NCI-H345 (cell line): ENCODE measurements at regions not wholly inside any gene's neighbourhood (a gene's known extent, or its start where the extent isn't known, plus 50 kb on each side); places are given as distances from the start of the nearest gene placed in this dataset.
"Not testable (repeated sequence)": the region's sequence is repeated elsewhere in the genome, so short reads cannot be mapped to it uniquely, and the experiment has no call there.

Source experiments
- DNase-seq: peaks from one replicate; lab custom pipeline; 2025; lab: John Stamatoyannopoulos, UW

DNA sequence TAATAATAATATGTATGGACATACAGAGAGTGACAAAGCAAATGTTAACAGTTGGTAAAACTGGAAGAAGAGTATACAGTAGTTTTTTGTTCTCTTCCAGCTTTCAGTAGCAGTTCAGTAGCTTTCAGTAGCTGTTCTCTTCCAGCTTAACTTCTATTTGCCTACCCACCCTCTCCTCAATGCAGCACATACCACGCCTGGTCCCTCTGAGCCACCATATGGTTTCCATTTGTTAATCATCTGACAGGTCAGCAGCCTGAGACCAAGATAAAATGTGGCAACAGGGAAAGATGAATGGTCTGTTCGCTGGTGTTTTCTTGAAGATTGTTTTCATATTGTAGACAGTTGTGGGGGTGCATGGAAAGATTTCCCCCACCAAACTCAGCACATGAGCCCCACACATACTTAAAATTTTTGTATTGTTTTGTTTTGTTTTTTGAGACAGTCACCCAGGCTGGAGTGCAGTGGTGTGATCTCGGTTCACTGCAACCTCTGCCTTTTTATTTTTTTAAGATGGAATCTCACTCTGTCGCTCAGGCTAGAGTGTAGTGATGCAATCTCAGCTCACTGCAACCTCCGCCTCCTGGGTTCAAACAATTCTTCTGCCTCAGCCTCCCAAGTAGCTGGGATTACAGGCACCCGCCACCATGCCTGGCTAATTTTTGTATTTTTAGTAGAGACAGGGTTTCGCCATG lies 56.8 kb downstream of the ATP6V0E2 start:
- DNase-seq, result not testable (repeated sequence)

DNA sequence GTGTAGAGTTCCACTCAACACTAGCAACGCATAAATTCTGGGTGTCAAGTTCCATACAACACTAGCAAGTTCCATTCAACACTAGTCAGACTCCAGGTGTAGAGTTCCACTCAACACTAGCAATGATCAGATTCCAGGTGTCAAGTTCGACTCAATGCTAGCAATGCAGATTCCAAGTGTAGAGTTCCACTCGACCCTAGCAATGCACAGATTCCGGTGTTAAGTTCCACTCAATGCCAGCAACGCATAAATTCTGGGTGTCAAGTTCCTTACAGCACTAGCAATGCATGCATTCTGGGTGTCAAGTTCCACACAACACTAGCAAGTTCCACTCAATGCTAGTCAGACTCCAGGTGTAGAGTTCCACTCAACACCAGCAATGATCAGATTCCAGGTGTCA lies 60.0 kb downstream of the ATP6V0E2 start:
- not testable (repeated sequence) for DNase-seq

DNA sequence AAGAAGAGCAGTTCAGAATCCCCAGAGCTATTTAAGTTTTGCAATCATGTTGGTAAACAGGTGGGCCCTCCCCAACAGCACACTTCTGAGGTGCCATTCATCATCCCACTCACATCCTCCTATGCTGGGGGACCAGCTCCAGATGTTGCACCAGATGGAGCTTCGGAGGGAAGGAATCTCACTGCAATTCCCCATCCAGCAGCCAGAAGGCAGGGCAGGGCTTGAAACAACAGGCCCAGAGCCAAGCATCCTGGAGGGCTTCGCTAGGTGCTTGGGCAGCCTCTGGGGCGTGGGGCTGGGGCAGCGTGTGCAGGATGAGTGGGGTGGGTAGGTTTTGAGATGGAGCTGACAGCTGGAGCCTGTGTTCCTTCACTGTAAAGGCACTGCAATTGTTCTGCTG lies 73.6 kb downstream of the ATP6V0E2 start:
- not testable (repeated sequence) for DNase-seq

DNA sequence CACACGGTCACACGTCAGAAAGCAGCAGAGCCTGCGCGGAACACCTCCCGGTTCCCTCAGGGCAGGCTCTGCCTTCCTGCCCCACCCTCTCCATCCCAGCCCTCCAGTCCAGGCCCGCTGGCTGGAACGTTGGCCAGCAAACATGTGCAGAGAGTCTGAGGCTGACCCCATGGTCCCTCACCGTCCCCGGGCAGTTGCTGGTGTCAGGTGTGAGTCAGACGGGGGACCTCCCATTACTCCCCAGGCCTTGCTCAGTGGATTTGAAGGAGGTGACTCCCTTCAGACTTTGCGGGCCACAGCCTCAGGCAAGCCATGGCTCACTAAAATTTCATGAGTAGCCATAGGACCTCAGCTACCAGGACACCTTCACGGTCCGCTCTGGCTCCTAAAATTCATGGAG lies 74.7 kb downstream of the ATP6V0E2 start:
- not testable (repeated sequence) for DNase-seq

DNA sequence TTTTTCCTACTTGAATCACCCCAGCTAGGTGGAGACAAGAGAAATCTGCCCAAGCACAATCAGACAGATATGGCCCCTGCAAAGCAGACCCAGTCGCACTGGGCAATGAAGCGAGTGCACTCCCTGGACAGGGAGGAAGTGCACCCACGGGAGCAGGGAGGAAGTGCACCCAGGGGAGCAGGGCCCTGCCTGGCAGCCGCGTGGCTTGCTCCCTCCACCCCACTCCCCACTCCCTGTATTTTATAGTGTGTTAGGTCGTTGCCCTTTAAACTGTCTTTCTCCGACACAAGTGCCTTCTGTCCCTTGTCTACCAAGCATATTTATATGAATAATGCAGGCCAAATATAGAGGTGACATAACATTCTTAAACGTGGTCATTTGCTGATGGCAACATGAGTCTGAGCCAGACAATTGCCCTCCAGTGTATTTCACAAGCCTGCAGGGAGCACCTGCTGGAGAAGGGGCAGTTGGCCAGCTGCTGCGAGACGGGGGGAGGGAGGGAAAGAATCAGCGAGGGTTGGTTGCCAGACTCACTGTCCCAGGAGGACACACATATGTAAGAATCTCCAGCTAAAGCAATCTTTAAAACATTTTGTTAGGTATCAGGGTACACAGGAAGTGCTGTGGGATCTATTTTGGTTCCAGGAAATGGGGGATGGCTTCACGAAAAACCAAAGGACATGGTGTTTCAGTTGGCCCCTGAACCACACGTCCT lies 76.3 kb downstream of the ATP6V0E2 start:
- DNase-seq, result not testable (repeated sequence)

DNA sequence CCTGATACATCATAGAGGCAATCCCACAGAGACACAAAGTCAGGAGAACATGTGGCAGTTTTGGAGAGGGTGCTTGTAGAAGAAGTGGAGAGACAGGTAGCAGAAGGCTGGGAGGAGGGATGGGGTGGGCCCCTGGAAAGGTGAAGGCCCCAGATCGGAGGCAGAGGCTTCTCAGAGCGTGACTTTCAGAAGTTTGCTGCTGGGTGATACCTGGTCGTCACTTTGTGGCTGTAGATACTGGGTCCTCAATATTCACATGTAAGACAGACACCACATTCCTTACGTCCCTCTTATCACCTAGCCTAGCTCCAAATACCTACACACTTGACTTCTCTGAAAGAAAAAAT lies 76.8 kb downstream of the ATP6V0E2 start:
- DNase-seq, result not testable (repeated sequence)

DNA sequence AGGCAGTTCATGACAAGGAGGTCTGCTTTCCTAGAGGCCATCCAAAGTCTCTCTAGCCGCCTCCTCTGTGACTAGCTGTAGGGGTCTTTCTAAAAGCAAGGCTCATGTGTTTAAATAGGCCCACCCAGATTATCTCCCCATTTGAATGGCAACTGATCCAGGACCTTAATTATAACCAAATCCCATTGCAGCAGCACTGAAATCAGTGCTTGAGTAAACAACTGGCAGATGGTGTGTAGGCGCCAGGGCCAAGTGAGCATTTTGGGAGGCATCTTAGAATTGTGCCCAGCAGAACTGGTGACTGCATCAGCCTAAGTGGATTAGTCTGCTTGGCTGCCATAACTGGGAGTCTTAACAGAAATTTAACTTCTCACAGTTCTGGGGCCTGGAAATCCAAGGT lies 77.8 kb downstream of the ATP6V0E2 start:
- DNase-seq, result not testable (repeated sequence)

DNA sequence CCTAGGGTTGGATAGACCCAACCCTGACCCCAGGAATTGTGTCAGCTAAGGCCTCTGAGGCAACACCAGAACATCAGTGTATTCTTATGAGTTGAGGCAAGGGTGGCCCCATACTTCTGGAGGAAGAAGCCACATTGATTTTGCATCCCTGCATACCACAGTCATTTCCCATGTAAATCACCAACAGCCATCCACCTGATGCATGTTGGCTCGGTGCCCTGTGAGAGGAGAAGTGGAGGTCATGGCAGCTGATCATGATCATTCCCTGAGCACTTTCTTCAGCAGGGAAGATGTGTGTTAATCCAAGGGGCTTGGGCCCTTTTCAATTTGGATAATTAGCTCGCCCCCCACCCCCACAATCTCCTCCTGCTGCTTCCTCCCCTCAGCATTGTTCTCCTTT lies 85.1 kb downstream of the ATP6V0E2 start:
- DNase-seq, result not testable (repeated sequence)

DNA sequence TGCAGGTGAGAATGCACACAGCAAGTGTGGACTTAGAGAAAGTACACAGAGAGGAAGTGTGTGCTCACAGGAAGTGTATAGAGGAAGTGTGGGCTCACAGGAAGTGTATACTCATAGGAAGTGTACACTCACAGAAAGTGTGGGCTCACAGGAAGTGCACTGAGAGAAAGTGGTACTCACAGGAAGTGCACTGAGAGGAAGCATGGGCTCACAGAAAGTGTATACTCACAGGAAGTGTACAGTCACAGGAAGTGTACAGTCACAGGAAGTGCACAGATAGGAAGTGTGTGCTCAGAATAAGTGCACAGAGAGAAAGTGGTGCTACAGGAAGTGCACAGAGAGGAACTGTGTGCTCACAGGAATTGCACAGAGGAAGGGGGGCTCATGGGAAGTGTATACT lies 87.1 kb downstream of the ATP6V0E2 start:
- not testable (repeated sequence) for DNase-seq

DNA sequence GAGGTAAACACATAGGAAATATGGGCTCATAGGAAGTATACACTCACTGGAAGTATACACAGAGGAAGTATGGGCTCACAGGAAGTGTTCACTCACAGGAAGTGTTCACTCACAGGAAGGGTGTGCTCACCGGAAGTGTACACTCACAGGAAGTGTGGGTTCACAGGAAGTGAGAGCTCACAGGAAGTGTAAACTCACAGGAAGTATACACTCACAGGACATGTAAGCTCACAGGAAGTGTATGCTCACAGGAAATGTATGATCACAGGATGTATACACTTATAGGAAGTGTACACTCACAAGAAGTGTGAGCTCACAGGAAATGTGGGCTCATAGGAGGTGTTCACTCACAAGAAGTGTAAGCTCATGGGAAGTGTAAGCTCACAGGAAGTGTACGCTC lies 88.1 kb downstream of the ATP6V0E2 start:
- not testable (repeated sequence) for DNase-seq

DNA sequence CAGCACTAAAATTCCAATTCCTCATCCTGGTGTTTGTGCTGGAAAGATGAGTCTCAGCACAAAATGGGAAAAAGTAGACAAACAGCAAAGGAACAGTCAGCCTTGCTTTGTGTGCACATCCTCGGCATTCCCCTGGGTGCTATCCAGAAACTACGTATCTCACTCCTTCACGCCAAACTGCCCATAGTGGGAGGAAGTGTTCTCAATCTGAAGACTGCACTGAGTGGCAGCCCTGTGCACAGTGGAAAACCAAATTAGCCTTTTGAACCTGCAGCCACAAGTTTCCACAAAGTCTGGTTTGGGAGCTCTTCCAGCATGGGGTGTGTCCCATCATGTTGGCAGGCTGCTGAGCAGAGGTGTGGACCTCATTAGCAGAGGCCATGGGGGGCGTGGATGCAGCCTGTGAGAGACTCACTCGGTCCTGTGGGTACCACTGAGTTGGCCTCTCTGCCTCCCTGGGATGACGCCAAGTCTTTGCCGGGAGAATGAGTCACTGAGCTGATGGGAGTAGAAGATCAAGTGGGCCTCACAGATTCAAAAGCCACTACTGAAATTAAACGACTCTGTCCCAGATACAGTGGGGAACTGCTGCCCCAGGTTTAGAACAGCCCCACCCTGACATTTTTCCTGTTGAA lies 89.0 kb downstream of the ATP6V0E2 start:
- DNase-seq, result not testable (repeated sequence)

DNA sequence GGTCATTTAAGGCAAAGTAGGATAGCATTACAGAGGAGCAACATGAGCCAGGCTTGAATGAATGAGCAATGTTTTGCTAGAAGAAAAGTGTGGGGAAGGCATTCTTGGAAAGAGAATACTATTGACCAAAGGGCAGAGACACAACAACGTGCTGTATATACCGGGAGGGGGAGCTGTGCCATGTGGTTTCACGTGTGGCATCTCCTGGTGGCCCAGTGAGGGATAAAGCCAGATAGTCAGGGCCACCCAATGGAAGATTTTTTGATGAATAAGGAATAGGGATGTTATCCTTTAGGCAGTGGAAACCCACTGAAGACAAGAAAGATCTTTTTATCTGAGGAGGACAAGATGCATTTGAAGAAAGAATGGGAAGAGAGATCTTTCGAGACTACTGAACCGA lies 90.2 kb downstream of the ATP6V0E2 start:
- DNase-seq, result not testable (repeated sequence)

DNA sequence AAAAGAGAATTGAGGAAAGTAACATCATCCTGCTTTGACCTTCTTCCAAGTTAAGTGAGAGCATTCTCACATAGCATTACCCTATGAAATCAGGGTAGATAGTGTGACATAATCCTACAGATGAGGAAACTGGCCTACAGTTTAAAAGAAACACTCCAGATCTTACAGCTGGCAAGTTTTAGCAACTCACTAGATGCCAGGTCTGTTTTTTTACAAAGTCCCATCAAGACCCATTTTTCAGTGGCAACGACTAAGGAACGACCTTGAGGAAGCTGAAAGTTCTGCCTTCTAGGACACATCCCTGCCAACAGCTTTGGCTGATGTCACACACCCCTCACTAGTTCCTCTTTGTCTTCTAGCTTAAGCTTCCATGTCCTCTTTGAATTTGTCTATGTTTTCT lies 92.7 kb downstream of the ATP6V0E2 start:
- DNase-seq, result not testable (repeated sequence)

DNA sequence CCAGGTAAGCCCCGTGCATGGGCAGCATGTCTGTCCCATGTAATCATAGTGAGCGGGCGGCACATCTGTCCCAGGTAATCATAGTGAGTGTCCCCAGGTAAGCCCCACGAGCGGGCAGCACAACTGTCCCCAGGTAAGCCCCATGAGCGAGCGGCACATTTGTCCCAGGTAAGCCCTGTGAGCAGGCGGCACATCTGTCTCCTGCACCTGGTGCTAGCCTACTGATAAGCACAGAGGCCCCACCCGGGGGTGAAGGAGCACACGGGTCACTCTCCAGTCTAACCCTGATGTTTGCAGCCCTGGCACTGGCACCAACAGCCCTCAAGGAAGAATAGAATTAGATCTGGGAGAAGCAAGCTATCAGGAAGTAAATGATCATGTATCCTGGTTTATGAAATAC lies 99.2 kb downstream of the ATP6V0E2 start:
- not testable (repeated sequence) for DNase-seq

DNA sequence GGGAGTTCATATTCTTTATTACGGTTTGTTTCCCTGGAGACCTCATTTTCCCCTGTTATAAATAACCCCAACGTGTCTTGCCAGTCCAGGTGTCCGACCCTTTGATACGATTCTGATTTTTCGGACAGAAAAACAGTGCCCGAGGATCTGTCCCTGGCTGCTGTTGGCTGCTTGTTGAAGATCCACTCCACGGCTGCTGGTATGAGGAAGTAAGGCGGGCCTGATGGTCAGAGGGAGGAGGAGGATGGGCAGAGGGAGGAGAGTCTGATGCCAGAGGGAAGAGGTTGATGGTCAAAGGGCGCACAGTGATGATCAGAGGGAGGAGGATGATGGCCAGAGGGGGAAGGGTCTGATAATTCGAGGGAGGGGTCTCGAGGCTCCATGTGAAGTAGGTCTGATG lies 99.9 kb downstream of the ATP6V0E2 start:
- not testable (repeated sequence) for DNase-seq

DNA sequence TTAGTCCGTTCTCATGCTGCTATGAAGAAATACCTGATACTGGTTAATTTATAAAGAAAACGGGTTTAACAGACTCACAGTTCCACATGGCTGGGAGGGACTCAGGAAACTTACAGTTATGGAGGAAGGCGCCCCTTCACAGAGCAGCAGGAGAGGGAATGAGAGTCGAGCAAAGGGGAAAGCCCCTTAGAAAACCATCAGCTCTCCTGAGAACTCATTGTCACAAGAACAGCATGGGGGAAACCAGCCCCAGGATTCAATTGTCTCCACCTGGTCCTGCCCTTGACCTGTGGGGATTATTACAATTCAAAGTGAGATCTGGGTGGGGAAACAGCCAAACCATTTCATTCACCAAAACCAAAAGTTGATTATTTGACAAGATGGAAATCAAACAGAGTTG lies 101.8 kb downstream of the ATP6V0E2 start:
- not testable (repeated sequence) for DNase-seq

DNA sequence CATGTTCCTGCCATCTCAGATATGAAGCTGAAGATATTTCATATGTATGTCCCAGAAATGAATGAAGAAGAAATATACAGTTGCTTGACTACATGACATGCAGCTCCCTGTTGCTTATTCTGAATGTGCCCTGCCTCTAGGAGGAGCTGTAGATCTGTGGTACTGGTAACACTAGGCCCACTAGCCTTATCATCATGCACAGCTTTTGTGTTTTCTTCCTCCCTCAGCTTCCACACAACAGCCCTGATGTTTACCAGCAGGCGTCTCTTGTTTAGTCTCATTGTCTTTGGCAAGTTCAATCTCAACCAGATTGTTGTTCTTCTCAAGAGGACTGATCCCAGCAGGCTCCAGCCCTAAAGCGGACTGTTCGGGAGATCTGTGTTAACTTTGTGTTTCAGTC lies 104.8 kb downstream of the ATP6V0E2 start:
- not testable (repeated sequence) for DNase-seq

DNA sequence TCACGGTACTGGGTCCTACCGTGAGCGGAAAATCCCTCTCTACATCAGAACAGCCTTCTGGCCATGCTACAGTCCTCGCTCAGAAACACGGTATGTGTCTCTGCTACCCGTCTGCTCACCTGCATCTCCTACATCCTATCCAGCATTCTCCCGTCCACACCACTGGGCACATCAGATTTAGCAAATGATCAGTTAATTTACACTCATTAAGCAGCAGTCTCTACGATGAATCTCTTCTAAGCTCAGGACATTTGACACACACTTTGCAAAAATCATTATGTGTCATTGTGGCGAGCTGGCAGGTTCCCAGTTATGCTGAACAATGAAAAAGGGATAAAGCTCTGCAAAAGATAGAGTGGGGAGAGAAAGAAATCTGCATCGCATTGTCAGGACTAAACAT lies 105.2 kb downstream of the ATP6V0E2 start:
- DNase-seq, result not testable (repeated sequence)

DNA sequence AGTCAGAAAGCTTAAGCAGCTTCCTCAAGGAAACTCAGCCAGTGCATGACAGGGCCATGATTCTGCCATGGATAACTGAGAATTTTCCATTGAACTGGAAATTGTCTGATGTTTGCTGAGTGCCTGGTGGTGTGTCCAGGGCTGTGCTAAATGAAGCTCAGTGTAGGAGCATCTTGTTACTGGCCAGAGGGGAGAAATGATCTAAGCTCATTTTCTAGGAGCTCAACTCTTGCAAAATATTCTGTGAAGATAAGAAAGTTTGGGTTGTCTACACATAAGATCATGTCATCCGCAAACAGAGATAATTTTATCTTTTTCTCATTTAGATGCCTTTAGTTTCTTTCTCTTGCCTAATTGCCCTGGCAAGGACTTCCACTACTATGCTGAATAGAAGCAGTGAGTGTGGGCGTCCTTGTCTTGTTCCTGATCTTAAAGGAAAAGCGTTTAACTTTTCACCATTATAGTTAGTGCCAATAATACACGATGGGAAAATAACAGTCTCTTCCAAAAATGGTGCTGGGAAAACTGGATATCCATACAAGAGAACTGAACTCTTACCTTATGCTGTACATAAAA lies 108.9 kb downstream of the ATP6V0E2 start:
- not testable (repeated sequence) for DNase-seq

DNA sequence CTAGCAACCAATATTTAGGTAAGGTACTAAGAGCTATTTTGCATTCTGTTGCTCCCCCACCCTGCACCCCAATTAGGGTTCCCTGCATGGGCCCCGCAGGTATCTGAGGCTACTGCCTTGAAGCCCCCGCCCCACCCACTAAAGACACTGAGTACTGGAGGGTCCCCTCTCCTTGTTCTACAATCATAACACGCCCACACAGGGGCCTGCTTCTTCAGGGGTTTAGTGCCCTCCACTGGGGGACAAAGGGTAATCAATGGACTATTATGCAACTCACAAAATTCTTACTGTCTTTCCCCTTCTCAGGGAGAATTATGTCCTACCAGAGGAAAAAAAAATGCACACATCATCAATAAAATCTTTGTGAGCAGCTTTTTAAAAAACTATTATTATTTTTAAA lies 113.1 kb downstream of the ATP6V0E2 start:
- not testable (repeated sequence) for DNase-seq

DNA sequence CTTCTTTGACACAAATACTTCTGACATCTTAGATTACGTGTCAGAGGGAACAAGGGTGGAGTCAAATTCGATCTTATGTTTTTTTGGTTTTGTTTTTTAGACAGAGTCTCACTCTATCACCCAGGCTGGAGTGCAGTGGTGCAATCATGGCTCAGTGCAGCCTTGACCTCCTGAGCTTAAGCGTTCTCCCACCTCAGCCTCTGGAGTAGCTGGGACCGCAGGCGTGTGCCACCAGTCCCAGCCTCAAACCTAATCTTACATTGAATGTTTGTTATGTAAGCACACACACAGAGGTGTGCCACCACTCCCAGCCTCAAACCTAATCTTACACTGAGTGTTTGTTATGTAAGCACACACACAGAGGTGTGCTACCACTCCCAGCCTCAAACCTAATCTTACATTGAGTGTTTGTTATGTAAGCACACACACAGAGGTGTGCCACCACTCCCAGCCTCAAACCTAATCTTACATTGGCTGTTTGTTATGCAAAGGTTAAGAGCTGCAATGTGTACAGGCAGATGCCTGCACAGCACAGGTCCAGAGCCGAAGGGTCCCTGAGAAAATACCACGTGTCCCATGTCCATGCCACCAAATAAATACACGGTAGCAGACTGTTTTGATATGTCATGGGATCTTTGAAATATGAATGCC lies 118.0 kb downstream of the ATP6V0E2 start:
- not testable (repeated sequence) for DNase-seq

DNA sequence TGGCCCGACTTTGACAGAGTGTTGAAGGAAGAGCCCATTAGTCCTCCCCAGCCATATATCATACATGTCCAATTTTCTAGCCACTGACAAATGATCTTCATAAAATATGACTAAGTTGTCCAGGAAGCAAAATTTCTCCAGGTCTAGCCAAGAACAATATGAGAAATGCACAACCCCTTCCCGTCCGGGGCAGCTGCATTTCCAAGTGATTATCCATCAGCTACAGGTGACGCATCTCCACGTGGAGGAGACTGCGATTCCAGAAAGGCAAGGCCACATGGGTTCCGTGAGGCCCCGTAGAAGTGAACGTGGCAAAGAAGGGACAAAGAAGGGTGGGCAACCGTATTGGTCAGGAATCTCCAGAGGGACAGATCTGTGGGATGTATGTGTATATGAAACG lies 118.6 kb downstream of the ATP6V0E2 start:
- not testable (repeated sequence) for DNase-seq
